IMR-90 (cell line): ENCODE measurements at regions not wholly inside any gene's neighbourhood (a gene's known extent, or its start where the extent isn't known, plus 50 kb on each side); places are given as distances from the start of the nearest gene placed in this dataset.

Source experiments
- ATAC-seq: fragments of 200-7000 bp; cut with Tn5 transposase; 2 replicates; pipeline ENCODE4 v1.9.1; 2020; ENCODE audit warnings: low read depth, mild to moderate bottlenecking, moderate library complexity
- BruUV-seq: library from RNA; stranded (reverse); fragments of 400-500 nt; replicated peaks from 2 replicates; lab custom pipeline; 2021; lab: Mats Ljungman, UMichigan
- CTCF ChIA-PET: fragments of 300-600 bp; formaldehyde crosslinking; extraction: SDS; loops from one replicate; lab custom pipeline; 2021; ENCODE audit warnings: antibody characterized with exemption; lab: Yijun Ruan, JAX
- POLR2A ChIA-PET: fragments of 300-600 bp; sonication (Branson Sonifier 250); formaldehyde crosslinking; loops from one replicate; lab custom pipeline; 2022; ENCODE audit warnings: antibody characterized with exemption; ENCODE audit not compliant: unreplicated experiment; lab: Charles Lee
- DNase-seq: peaks from one replicate; pipeline ENCODE4 v3.0.0; 2013
- H2AFZ ChIP-seq: replicated peaks from 2 replicates; pipeline ENCODE3; 2013; ENCODE audit warnings: low read length, mild to moderate bottlenecking; ENCODE audit not compliant: poor library complexity
- H2AK5ac ChIP-seq: 2 replicates; pipeline ENCODE4 v1.6.1; 2013; ENCODE audit warnings: low read depth, low read length, inconsistent platforms
- H2AK9ac ChIP-seq: replicated peaks from 2 replicates; pipeline ENCODE3; 2013; ENCODE audit warnings: mild to moderate bottlenecking, low read depth, low read length, moderate library complexity; ENCODE audit not compliant: poor library complexity
- H2BK120ac ChIP-seq: 2 replicates; pipeline ENCODE4 v1.6.1; 2013; ENCODE audit warnings: low read depth, low read length, inconsistent platforms
- H2BK15ac ChIP-seq: 3 replicates; pipeline ENCODE4 v1.6.1; 2013; ENCODE audit warnings: low read depth, low read length, inconsistent platforms
- H2BK20ac ChIP-seq: 2 replicates; pipeline ENCODE4 v1.6.1; 2013; ENCODE audit warnings: low read depth, mild to moderate bottlenecking, inconsistent platforms, low read length, moderate library complexity
- H2BK5ac ChIP-seq: 2 replicates; pipeline ENCODE4 v1.6.1; 2013; ENCODE audit warnings: mild to moderate bottlenecking, low read depth, low read length, inconsistent platforms; ENCODE audit not compliant: poor library complexity, severe bottlenecking
- H3K14ac ChIP-seq: replicated peaks from 2 replicates; pipeline ENCODE4 v1.6.1; 2013; ENCODE audit warnings: low read depth, low read length, inconsistent platforms
- H3K18ac ChIP-seq: 2 replicates; pipeline ENCODE4 v1.6.1; 2013; ENCODE audit warnings: low read depth, low read length, control low read depth
- H3K23ac ChIP-seq: 2 replicates; pipeline ENCODE4 v1.6.1; 2013; ENCODE audit warnings: low read depth, low read length, inconsistent platforms
- H3K27ac ChIP-seq: 2 replicates; pipeline ENCODE4 v1.5.1; 2013; ENCODE audit warnings: mild to moderate bottlenecking, control low read depth, low read length; ENCODE audit not compliant: insufficient read depth
- H3K27me3 ChIP-seq: 2 replicates; pipeline ENCODE4 v1.6.1; 2013; ENCODE audit warnings: low read length; ENCODE audit not compliant: control insufficient read depth, insufficient read depth
- H3K36me3 ChIP-seq: 2 replicates; pipeline ENCODE4 v1.6.1; 2013; ENCODE audit warnings: low read length, mixed read lengths; ENCODE audit not compliant: control insufficient read depth, insufficient read depth
- H3K4ac ChIP-seq: 2 replicates; pipeline ENCODE4 v1.6.1; 2013; ENCODE audit warnings: low read depth, low read length, inconsistent platforms
- H3K4me1 ChIP-seq: 2 replicates; pipeline ENCODE4 v1.6.1; 2013; ENCODE audit warnings: low read length, mixed read lengths; ENCODE audit not compliant: control insufficient read depth, insufficient read depth
- H3K4me2 ChIP-seq: 2 replicates; pipeline ENCODE4 v1.6.1; 2013; ENCODE audit warnings: low read depth, mild to moderate bottlenecking, control low read depth, low read length, moderate library complexity
- H3K4me3 ChIP-seq: 2 replicates; pipeline ENCODE4 v1.5.1; 2013; ENCODE audit warnings: low read depth, mild to moderate bottlenecking, control low read depth, low read length, moderate library complexity; ENCODE audit not compliant: insufficient read depth
- H3K56ac ChIP-seq: 2 replicates; pipeline ENCODE4 v1.6.1; 2013; ENCODE audit warnings: low read length, inconsistent platforms; ENCODE audit not compliant: insufficient read depth; ENCODE audit errors: extremely low read depth
- H3K79me1 ChIP-seq, 2 experiments: 2 replicates each; pipeline ENCODE4 v1.6.1; 2013; ENCODE audit warnings: low read length in 2 of 2, inconsistent platforms in 1 of 2, low read depth in 1 of 2
- H3K9ac ChIP-seq: 2 replicates; pipeline ENCODE4 v1.6.1; 2013; ENCODE audit warnings: low read depth, low read length, control low read depth
- H3K9me1 ChIP-seq: 2 replicates; pipeline ENCODE4 v1.6.1; 2013; ENCODE audit warnings: low read length, inconsistent platforms; ENCODE audit not compliant: insufficient read depth
- H3K9me3 ChIP-seq: 2 replicates; pipeline ENCODE4 v1.6.1; 2013; ENCODE audit warnings: low read length; ENCODE audit not compliant: control insufficient read depth, insufficient read depth
- H4K20me1 ChIP-seq: 2 replicates; pipeline ENCODE4 v1.6.1; 2013; ENCODE audit warnings: low read length, inconsistent platforms; ENCODE audit not compliant: insufficient read depth
- H4K5ac ChIP-seq: 2 replicates; pipeline ENCODE4 v1.6.1; 2013; ENCODE audit warnings: mild to moderate bottlenecking, low read depth, low read length, control low read depth
- H4K8ac ChIP-seq, 2 experiments: 2 replicates each; pipeline ENCODE4 v1.6.1; 2013; ENCODE audit warnings: low read depth in 2 of 2, low read length in 2 of 2, control low read depth in 1 of 2, inconsistent platforms in 1 of 2
- H4K91ac ChIP-seq: 2 replicates; pipeline ENCODE4 v1.6.1; 2013; ENCODE audit warnings: low read depth, low read length, inconsistent platforms; ENCODE audit not compliant: insufficient read depth
- BHLHE40 ChIP-seq: fragments of 150-350 bp; IDR thresholded peaks from 2 replicates; pipeline ENCODE4 v1.6.1; 2016; ENCODE audit warnings: mild to moderate bottlenecking, low read depth, low read length
- CEBPB ChIP-seq: IDR thresholded peaks from 2 replicates; pipeline ENCODE4 v1.6.1; 2012; ENCODE audit warnings: low read depth, low read length, improper control_type of control experiment
- CHD1 ChIP-seq: IDR thresholded peaks from 2 replicates; pipeline ENCODE4 v1.6.1; 2012; ENCODE audit warnings: low read depth, low read length, improper control_type of control experiment
- CTCF ChIP-seq: conservative IDR thresholded peaks from 2 replicates; pipeline ENCODE4 v1.5.1; 2012; ENCODE audit warnings: mild to moderate bottlenecking, low read depth, low read length, improper control_type of control experiment
- ELK1 ChIP-seq: fragments of 150-350 bp; IDR thresholded peaks from 2 replicates; pipeline ENCODE4 v1.6.1; 2016; ENCODE audit warnings: low read depth, mild to moderate bottlenecking, low read length, moderate library complexity, borderline replicate concordance
- FOS ChIP-seq: fragments of 150-350 bp; IDR thresholded peaks from 2 replicates; pipeline ENCODE4 v1.6.1; 2016; ENCODE audit warnings: low read depth, low read length
- MAFK ChIP-seq: IDR thresholded peaks from 2 replicates; pipeline ENCODE4 v1.6.1; 2012; ENCODE audit warnings: low read depth, low read length, improper control_type of control experiment
- MAZ ChIP-seq: IDR thresholded peaks from 2 replicates; pipeline ENCODE4 v1.6.1; 2012; ENCODE audit warnings: low read depth, mild to moderate bottlenecking, low read length, improper control_type of control experiment, moderate library complexity, borderline replicate concordance
- MXI1 ChIP-seq: IDR thresholded peaks from 2 replicates; pipeline ENCODE4 v1.6.1; 2012; ENCODE audit warnings: low read depth, mild to moderate bottlenecking, low read length, moderate library complexity, borderline replicate concordance
- NFE2L2 ChIP-seq: fragments of 150-350 bp; IDR thresholded peaks from 2 replicates; pipeline ENCODE4 v1.6.1; 2016; ENCODE audit warnings: low read depth, mild to moderate bottlenecking, low read length
- POLR2A ChIP-seq: IDR thresholded peaks from 2 replicates; pipeline ENCODE4 v1.6.1; 2012; ENCODE audit warnings: mild to moderate bottlenecking, low read depth, low read length
- RAD21 ChIP-seq: IDR thresholded peaks from 2 replicates; pipeline ENCODE4 v1.6.1; 2012; ENCODE audit warnings: low read length, improper control_type of control experiment
- RCOR1 ChIP-seq: IDR thresholded peaks from 2 replicates; pipeline ENCODE4 v1.6.1; 2012; ENCODE audit warnings: mild to moderate bottlenecking, low read length, improper control_type of control experiment; ENCODE audit not compliant: insufficient replicate concordance
- RFX5 ChIP-seq: IDR thresholded peaks from 2 replicates; pipeline ENCODE4 v1.8.0; 2012; ENCODE audit warnings: low read depth, mild to moderate bottlenecking, low read length, moderate library complexity
- SMC3 ChIP-seq: fragments of 150-350 bp; IDR thresholded peaks from 2 replicates; pipeline ENCODE4 v1.6.1; 2016; ENCODE audit warnings: low read depth, mild to moderate bottlenecking, antibody characterized with exemption, low read length, moderate library complexity
- USF2 ChIP-seq: fragments of 150-350 bp; IDR thresholded peaks from 2 replicates; pipeline ENCODE4 v1.6.1; 2017; ENCODE audit warnings: mild to moderate bottlenecking, antibody characterized with exemption, low read length, low read depth
- WGBS, 2 experiments: methylation state at CpG; one replicate each; pipeline versions ENCODE4 v1.1.5 to v1.1.7; 2013; ENCODE audit warnings: missing lambda C conversion rate in 2 of 2; ENCODE audit not compliant: insufficient read length in 1 of 2; ENCODE audit errors: extremely low coverage in 2 of 2; 5-methylcytosine and 5-hydroxymethylcytosine counted together
- dilution Hi-C: fragments of 300-500 bp; cut with HindIII; formaldehyde crosslinking; loops from one replicate; pipeline ENCODE4 v1.14.3; 2018; ENCODE audit warnings: low sequenced_read_pairs; ENCODE audit not compliant: unreplicated experiment
- in situ Hi-C: fragments of 300-500 bp; cut with MboI; formaldehyde crosslinking; loops from 3 replicates; pipeline ENCODE4 v1.14.3; 2019; ENCODE audit warnings: low sequenced_read_pairs, inconsistent platforms, mixed read lengths
- intact Hi-C: fragments of 100-400 bp; cut with micrococcal nuclease; formaldehyde crosslinking; loops from 2 replicates; pipeline ENCODE4 v1.10.0; 2022

- dilution Hi-C loops = no loop called here
Measured at GRCh38 chr13:111963031-111963430, 103.9 kb upstream of the SOX1 start.

More at GRCh38 chr13:111963031-111963430, 103.9 kb upstream of the SOX1 start:
- 54% methylated on average over 5 of the region's 13 CpGs; no CpG with 5 or more reads in 1 of the 2 experiments for WGBS, 2 experiments
- Histone ChIP-seq H4K20me1 (no peaks in the 10 kb centered on the region), H2AK9ac (no peak overlapping the region), H2BK120ac (no peak overlapping the region), H2AFZ (no peak overlapping the region), H3K79me1 (no peaks in the 10 kb centered on the region), H3K36me3 (no peaks in the 10 kb centered on the region), H3K14ac (no peak overlapping the region), H4K5ac (no peak overlapping the region), H3K4me3 (no peak overlapping the region), H3K9me3 (peaks cover 35% of the 10 kb centered on the region), H3K18ac (no peak overlapping the region), H3K4me2 (no peak overlapping the region), H3K56ac (no peak overlapping the region), H4K8ac (no peak overlapping the region), H3K27ac (no peak overlapping the region), H3K4me1 (no peaks in the 10 kb centered on the region), H3K4ac (no peak overlapping the region), H2AK5ac (no peak overlapping the region), H2BK20ac (no peak overlapping the region), H3K23ac (no peak overlapping the region), H4K91ac (no peak overlapping the region), H3K27me3 (no peaks in the 10 kb centered on the region), H2BK15ac (no peak overlapping the region), H3K9me1 (no peaks in the 10 kb centered on the region), H2BK5ac (no peak overlapping the region), H3K9ac (no peak overlapping the region)
- intact Hi-C loops = no loop called here
- in situ Hi-C loops = no loop called here
- no peak for TF ChIP-seq MXI1
- no peak for TF ChIP-seq NFE2L2
- TF ChIP-seq MAZ = no peak
- no peak for TF ChIP-seq CEBPB
- TF ChIP-seq ELK1 = no peak
- no peak for TF ChIP-seq POLR2A
- TF ChIP-seq BHLHE40 = no peak
- no peak for TF ChIP-seq RFX5
- no peak for TF ChIP-seq MAFK
- no peak for TF ChIP-seq FOS
- no peak for TF ChIP-seq RCOR1
- TF ChIP-seq CTCF = no peak
- TF ChIP-seq USF2 = no peak
- no peak for TF ChIP-seq SMC3
- TF ChIP-seq RAD21 = no peak
- TF ChIP-seq CHD1 = no peak
- ATAC-seq (no peak), DNase-seq (no peak)
- POLR2A ChIA-PET = no interaction called here
- BruUV-seq = no TSS peak
- CTCF ChIA-PET = no interaction called here
